Liver (tissue), 3 donors: ENCODE measurements at regions not wholly inside any gene's neighbourhood (a gene's known extent, or its start where the extent isn't known, plus 50 kb on each side); places are given as distances from the start of the nearest gene placed in this dataset.

ENCODE experiments used
- ATF3 ChIP-seq: IDR thresholded peaks from 2 replicates; pipeline ENCODE4 v1.6.1; 2016; ENCODE audit warnings: antibody characterized with exemption
- CTCF ChIP-seq: fragments of 150-350 bp; IDR thresholded peaks from 2 replicates; pipeline ENCODE4 v1.5.1; 2017; ENCODE audit warnings: improper control_type of control experiment, low read depth, low read length; ENCODE audit not compliant: missing input control
- EGR1 ChIP-seq, 2 donors: IDR thresholded peaks; 2 replicates each; pipeline ENCODE4 v1.6.1; 2016 to 2018; ENCODE audit warnings: antibody characterized with exemption in 2 of 2, low read depth in 2 of 2
- GABPA ChIP-seq, 2 donors: IDR thresholded peaks in 1 of 2; conservative IDR thresholded peaks in 1 of 2; 2 replicates each; pipeline ENCODE4 v1.6.1; 2016; ENCODE audit warnings: antibody characterized with exemption in 2 of 2, mild to moderate bottlenecking in 1 of 2, moderate library complexity in 1 of 2
- MAX ChIP-seq: IDR thresholded peaks from 2 replicates; pipeline ENCODE4 v1.6.1; 2016; ENCODE audit warnings: antibody characterized with exemption
- REST ChIP-seq: IDR thresholded peaks from 2 replicates; pipeline ENCODE4 v1.6.1; 2016; ENCODE audit warnings: antibody characterized with exemption, mild to moderate bottlenecking
- SP1 ChIP-seq: IDR thresholded peaks from 2 replicates; pipeline ENCODE4 v1.6.1; 2018; ENCODE audit warnings: antibody characterized with exemption, mild to moderate bottlenecking
- YY1 ChIP-seq: IDR thresholded peaks from 2 replicates; pipeline ENCODE4 v1.6.1; 2016; ENCODE audit warnings: antibody characterized with exemption, mild to moderate bottlenecking
- donor health status: healthy.
- donor health status: healthy.

- TF ChIP-seq CTCF = no peak
- TF ChIP-seq MAX = no peak
- TF ChIP-seq EGR1 (IDR thresholded peaks at IDR 0.05; ENCODE audit: low read depth in 2 of 2) = no peak
- no peak for TF ChIP-seq YY1
- no peak for TF ChIP-seq GABPA (IDR thresholded peaks at IDR 0.05 in 1 of 2, conservative IDR thresholded peaks at IDR 0.05 in 1 of 2)
- TF ChIP-seq SP1 = no peak
- no peak for TF ChIP-seq ATF3
- TF ChIP-seq REST = no peak
Observed at GRCh38 chr17:83145358-83145738, 65.9 kb downstream of the METRNL start.
